K562 (cell line): ENCODE measurements at regions not wholly inside any gene's neighbourhood (a gene's known extent, or its start where the extent isn't known, plus 50 kb on each side); places are given as distances from the start of the nearest gene placed in this dataset.
A peak's percentile ranks its signal among the peaks of the same experiment; 100 is the strongest.

Source experiments
- CREB3L1 ChIP-seq: fragments of 450-650 bp; IDR thresholded peaks from 2 replicates; pipeline ENCODE4 v1.6.1; 2014; ENCODE audit warnings: low read depth, mild to moderate bottlenecking, moderate library complexity, borderline replicate concordance
- PPARD ChIP-seq: fragments of 250-450 bp; sonication (Bioruptor Pico); IDR thresholded peaks from 2 replicates; pipeline ENCODE4 v1.8.0; 2022; ENCODE audit warnings: inconsistent platforms, mild to moderate bottlenecking, moderate library complexity
- RAD21 ChIP-seq, 2 experiments: fragments of 250-450 bp in 1 of 2; fragments of 450-650 bp in 1 of 2; sonication (Bioruptor Pico) in 1 of 2; formaldehyde crosslinking in 1 of 2; IDR thresholded peaks in 1 of 2; conservative IDR thresholded peaks in 1 of 2; 2 replicates each; pipeline versions ENCODE4 v1.4.0 to v1.8.0; 2020 to 2022; ENCODE audit warnings: mild to moderate bottlenecking in 2 of 2, moderate library complexity in 1 of 2
- SP1 ChIP-seq: sonication (generic); formaldehyde crosslinking; IDR thresholded peaks from 2 replicates; pipeline ENCODE4 v1.8.1; 2022; ENCODE audit warnings: mild to moderate bottlenecking, missing genetic modification reagents
- ZBTB26 ChIP-seq: fragments of 450-650 bp; formaldehyde crosslinking; IDR thresholded peaks from 2 replicates; pipeline ENCODE4 v1.4.0; 2022; ENCODE audit warnings: missing genetic modification characterization
- ZNF76 ChIP-seq: fragments of 250-450 bp; sonication (Bioruptor Pico); IDR thresholded peaks from 2 replicates; pipeline ENCODE4 v1.4.0; 2020; ENCODE audit warnings: mild to moderate bottlenecking, moderate library complexity, borderline replicate concordance
- TF ChIP-seq, protein P1 (sequence below): fragments of 150-350 bp; conservative IDR thresholded peaks from 2 replicates; pipeline ENCODE4 v1.6.1; 2014; ENCODE audit warnings: low read length
- TF ChIP-seq, protein P2 (sequence below): IDR thresholded peaks from 2 replicates; pipeline ENCODE4 v1.6.1; 2012; ENCODE audit warnings: low read depth, low read length, improper control_type of control experiment, borderline replicate concordance
- TF ChIP-seq, protein P3 (sequence below), 2 experiments: IDR thresholded peaks in 1 of 2; conservative IDR thresholded peaks in 1 of 2; 2 replicates each; pipeline ENCODE4 v1.6.1; 2016; ENCODE audit warnings: low read depth in 2 of 2, mild to moderate bottlenecking in 1 of 2, missing compliant biosample characterization in 1 of 2, missing genetic modification characterization in 1 of 2, moderate library complexity in 1 of 2

- no peak for TF ChIP-seq CREB3L1
- no peak for TF ChIP-seq ZBTB26 (CRISPR knock-in tag)
- TF ChIP-seq PPARD (CRISPR knock-in tag), result no peak
- no peak for TF ChIP-seq RAD21 (CRISPR knock-in tag; conservative IDR thresholded peaks at IDR 0.05 in 1 of 2, IDR thresholded peaks at IDR 0.05 in 1 of 2)
- TF ChIP-seq, protein P1, sequence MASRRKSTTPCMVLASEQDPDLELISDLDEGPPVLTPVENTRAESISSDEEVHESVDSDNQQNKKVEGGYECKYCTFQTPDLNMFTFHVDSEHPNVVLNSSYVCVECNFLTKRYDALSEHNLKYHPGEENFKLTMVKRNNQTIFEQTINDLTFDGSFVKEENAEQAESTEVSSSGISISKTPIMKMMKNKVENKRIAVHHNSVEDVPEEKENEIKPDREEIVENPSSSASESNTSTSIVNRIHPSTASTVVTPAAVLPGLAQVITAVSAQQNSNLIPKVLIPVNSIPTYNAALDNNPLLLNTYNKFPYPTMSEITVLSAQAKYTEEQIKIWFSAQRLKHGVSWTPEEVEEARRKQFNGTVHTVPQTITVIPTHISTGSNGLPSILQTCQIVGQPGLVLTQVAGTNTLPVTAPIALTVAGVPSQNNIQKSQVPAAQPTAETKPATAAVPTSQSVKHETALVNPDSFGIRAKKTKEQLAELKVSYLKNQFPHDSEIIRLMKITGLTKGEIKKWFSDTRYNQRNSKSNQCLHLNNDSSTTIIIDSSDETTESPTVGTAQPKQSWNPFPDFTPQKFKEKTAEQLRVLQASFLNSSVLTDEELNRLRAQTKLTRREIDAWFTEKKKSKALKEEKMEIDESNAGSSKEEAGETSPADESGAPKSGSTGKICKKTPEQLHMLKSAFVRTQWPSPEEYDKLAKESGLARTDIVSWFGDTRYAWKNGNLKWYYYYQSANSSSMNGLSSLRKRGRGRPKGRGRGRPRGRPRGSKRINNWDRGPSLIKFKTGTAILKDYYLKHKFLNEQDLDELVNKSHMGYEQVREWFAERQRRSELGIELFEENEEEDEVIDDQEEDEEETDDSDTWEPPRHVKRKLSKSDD, result no peak
- TF ChIP-seq, protein P2, sequence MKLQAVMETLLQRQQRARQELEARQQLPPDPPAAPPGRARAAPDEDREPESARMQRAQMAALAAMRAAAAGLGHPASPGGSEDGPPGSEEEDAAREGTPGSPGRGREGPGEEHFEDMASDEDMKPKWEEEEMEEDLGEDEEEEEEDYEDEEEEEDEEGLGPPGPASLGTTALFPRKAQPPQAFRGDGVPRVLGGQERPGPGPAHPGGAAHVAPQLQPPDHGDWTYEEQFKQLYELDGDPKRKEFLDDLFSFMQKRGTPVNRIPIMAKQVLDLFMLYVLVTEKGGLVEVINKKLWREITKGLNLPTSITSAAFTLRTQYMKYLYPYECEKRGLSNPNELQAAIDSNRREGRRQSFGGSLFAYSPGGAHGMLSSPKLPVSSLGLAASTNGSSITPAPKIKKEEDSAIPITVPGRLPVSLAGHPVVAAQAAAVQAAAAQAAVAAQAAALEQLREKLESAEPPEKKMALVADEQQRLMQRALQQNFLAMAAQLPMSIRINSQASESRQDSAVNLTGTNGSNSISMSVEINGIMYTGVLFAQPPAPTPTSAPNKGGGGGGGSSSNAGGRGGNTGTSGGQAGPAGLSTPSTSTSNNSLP, result no peak
- no peak for TF ChIP-seq SP1 (CRISPR knock-in tag)
- no peak for TF ChIP-seq ZNF76 (CRISPR knock-in tag)
- TF ChIP-seq, protein P3, sequence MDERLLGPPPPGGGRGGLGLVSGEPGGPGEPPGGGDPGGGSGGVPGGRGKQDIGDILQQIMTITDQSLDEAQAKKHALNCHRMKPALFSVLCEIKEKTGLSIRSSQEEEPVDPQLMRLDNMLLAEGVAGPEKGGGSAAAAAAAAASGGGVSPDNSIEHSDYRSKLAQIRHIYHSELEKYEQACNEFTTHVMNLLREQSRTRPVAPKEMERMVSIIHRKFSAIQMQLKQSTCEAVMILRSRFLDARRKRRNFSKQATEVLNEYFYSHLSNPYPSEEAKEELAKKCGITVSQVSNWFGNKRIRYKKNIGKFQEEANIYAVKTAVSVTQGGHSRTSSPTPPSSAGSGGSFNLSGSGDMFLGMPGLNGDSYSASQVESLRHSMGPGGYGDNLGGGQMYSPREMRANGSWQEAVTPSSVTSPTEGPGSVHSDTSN (CRISPR knock-in tag; IDR thresholded peaks at IDR 0.05; ENCODE audit: low read depth), result no peak
- TF ChIP-seq, protein P3 (tag; conservative IDR thresholded peaks at IDR 0.05; ENCODE audit: low read depth), result peak; percentile 22; the same call in 1 of the 2 replicates
These were observed 95.6 kb upstream of the TOPAZ1 start (continued) for GRCh38 chr3:44146073-44146472.
